Activated T-cell treated with anti-CD3 and anti-CD28 coated beads, Interleukin-2, amount 50 U/mL, for 72 hours (primary cell): ENCODE measurements at regions not wholly inside any gene's neighbourhood (a gene's known extent, or its start where the extent isn't known, plus 50 kb on each side); places are given as distances from the start of the nearest gene placed in this dataset.

Experiments
- ATAC-seq, 2 donors: fragments of 150-1000 bp; cut with Tn5 transposase; replicated peaks in 1 of 2; 2 replicates each; pipeline ENCODE4 v1.10.0; 2021; ENCODE audit warnings: moderate library complexity in 2 of 2, mild to moderate bottlenecking in 1 of 2
- DNase-seq, 2 donors: peaks; one replicate each; pipeline ENCODE4 v3.0.0; 2021 to 2022; ENCODE audit warnings: mixed read lengths in 1 of 2
- H3K27ac Mint-ChIP-seq: one replicate; pipeline ENCODE4 v1.8.0; 2022; ENCODE audit warnings: mild to moderate bottlenecking, moderate library complexity, mixed read lengths
- H3K27me3 Mint-ChIP-seq: one replicate; pipeline ENCODE4 v1.8.0; 2022; ENCODE audit warnings: low read depth, mixed read lengths
- H3K36me3 Mint-ChIP-seq, 2 donors: one replicate each; pipeline ENCODE4 v1.8.0; 2022; ENCODE audit warnings: mixed read lengths in 2 of 2, mild to moderate bottlenecking in 1 of 2; ENCODE audit not compliant: insufficient read depth in 2 of 2
- H3K4me1 Mint-ChIP-seq: one replicate; pipeline ENCODE4 v1.8.0; 2022; ENCODE audit warnings: low read depth, mixed read lengths
- H3K4me3 Mint-ChIP-seq, 2 donors: one replicate each; pipeline ENCODE4 v1.8.0; 2022; ENCODE audit warnings: mild to moderate bottlenecking in 2 of 2, mixed read lengths in 2 of 2, moderate library complexity in 2 of 2
- H3K9me3 Mint-ChIP-seq, 2 donors: one replicate each; pipeline ENCODE4 v1.8.0; 2022; ENCODE audit warnings: mixed read lengths in 2 of 2

DNA sequence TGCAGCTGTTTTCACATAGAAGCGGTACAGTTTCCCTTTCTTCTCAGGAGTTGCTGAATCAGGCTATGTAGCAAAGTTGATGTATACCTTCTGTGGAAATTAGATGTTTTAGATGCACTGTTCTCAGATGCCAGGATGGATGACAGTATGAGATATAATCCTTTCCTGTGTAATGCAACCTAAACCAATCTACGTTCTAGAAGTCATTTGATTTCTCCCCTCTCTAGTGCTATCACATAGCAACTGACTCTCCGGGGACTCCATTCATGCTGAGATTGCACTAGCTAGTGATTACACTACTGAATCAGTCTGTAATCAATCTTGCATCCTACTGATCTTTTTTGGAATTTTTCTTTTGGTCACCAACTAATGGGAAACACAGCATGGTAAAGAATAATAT, 1881.7 kb downstream of the PCDH7 start:
- H3K27ac Mint-ChIP-seq = no peak overlapping the region
- H3K9me3 Mint-ChIP-seq = peaks cover 0 to 7% of the 10 kb centered on the region in 2 donors
- ATAC-seq (no peak), DNase-seq (no peak)
- no peak overlapping the region for H3K4me3 Mint-ChIP-seq
- no peaks in the 10 kb centered on the region for H3K27me3 Mint-ChIP-seq
- no peaks in the 10 kb centered on the region for H3K36me3 Mint-ChIP-seq
- H3K4me1 Mint-ChIP-seq = no peaks in the 10 kb centered on the region

DNA sequence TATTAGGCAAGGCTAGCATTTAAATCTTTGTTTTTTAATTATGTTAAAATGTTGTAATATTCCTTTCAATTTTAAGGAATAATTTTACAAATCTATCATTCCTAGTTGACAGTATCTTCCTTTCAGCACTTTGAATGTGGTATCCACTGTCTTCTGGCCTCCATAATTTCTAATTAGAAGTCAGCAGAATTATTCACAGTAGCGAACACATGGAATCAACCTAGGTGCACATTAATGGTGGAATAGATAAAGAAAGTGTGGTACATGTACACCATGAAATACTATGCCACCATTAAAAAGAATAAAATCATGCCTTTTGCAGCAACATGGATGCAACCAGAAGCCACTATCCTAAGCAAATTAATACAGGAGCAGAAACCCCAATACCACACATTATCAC, 1887.8 kb downstream of the PCDH7 start:
- DNase-seq = no peak
- no peaks in the 10 kb centered on the region for H3K4me1 Mint-ChIP-seq
- H3K4me3 Mint-ChIP-seq = no peak overlapping the region
- H3K9me3 Mint-ChIP-seq = peaks cover 8 to 14% of the 10 kb centered on the region in 2 donors
- no peak for ATAC-seq
- H3K27me3 Mint-ChIP-seq = no peaks in the 10 kb centered on the region
- no peak overlapping the region for H3K27ac Mint-ChIP-seq
- no peaks in the 10 kb centered on the region for H3K36me3 Mint-ChIP-seq

DNA sequence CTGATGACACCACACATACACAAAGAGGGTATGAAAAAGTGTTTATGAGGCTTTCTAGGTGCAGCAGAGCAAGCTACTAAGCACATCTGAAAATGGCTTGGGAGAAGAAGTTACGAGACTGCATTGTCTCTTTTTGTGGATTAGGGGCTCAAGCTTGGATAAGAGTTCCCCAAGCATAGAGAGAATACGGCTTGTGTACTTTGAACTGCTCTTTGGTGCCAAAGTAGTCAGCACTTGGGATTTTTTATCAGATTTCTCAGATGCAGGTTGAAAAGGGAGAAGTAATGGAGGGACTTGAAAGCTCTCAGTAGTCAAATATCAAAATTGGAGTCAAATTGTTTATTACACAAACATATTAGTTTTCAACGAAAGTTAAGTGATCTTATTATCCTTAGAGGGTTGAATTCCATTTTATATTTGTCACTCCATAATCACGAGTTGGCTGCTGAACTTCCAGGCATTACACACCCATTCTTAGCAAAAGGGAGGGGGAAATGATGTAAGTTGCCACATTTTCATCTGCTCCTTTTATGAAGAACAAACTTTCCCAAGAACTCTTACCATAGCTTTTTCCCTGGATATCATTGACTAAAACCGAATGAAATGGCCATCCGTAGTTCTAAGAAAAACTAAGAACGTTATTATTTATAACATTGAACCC, 1904.9 kb downstream of the PCDH7 start:
- DNase-seq (no peak), ATAC-seq (no peak)
- Mint-ChIP-seq H3K4me1 (no peaks in the 10 kb centered on the region), H3K27ac (no peak overlapping the region), H3K36me3 (peaks cover 0 to 5% of the 10 kb centered on the region in 2 donors), H3K27me3 (no peaks in the 10 kb centered on the region), H3K9me3 (peaks cover 4 to 5% of the 10 kb centered on the region in 2 donors), H3K4me3 (no peak overlapping the region)

DNA sequence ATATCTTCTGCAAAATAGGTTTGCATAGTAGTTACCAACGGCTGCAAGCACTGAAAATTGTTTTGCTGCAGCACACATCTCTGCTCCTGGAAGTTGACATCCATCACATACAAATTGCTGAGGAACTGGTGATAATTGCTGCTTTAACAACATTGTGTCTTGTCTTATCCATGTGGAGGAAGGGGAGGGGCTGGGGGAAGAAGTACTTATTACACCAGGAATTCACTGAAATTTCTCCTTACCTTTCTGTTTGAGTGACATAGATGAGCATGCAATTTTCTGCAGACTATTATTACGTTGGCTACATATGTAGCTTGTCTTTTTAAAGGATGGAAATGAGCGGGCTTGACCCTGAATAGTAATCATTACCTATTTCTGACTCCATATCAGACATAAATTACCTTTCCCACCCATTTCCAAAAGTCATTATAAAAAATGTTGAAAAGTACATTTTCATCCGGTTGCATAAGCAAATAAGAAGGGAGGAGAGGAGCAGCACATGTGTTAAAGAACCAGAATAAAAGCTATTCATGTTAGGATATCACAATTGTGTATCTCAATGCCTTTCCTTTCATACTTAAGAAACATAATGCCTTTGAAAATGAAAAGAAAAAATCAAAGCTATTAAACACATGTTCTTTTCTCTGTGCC, 1905.6 kb downstream of the PCDH7 start:
- peaks cover 0 to 5% of the 10 kb centered on the region in 2 donors for H3K36me3 Mint-ChIP-seq
- peaks cover 4 to 5% of the 10 kb centered on the region in 2 donors for H3K9me3 Mint-ChIP-seq
- ATAC-seq (no peak), DNase-seq (no peak)
- no peak overlapping the region for H3K4me3 Mint-ChIP-seq
- no peaks in the 10 kb centered on the region for H3K27me3 Mint-ChIP-seq
- H3K27ac Mint-ChIP-seq = no peak overlapping the region
- no peaks in the 10 kb centered on the region for H3K4me1 Mint-ChIP-seq

DNA sequence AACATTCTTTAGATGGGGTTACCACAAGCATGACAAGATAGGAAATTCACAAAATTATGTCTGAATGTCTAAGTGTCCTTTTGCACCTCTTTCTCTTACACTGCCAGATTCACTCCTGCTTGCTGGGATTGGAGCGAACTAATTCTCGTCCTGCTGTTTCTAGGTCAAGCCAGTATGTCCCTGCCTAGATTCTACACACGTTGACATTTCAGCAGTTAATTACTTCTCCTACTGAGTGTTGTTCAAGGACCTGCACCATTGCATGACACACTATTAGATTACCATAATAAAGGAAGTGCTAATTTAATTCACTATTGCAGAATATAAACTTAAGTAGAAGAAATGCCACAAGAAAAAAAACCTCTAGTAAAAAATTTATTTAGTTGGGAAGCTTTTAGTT, 1911.7 kb downstream of the PCDH7 start:
- Mint-ChIP-seq H3K4me1 (no peaks in the 10 kb centered on the region), H3K27ac (no peak overlapping the region), H3K9me3 (peaks cover 3 to 8% of the 10 kb centered on the region in 2 donors), H3K4me3 (no peak overlapping the region), H3K36me3 (peaks cover 0 to 5% of the 10 kb centered on the region in 2 donors), H3K27me3 (no peaks in the 10 kb centered on the region)
- DNase-seq = no peak
- no peak for ATAC-seq

DNA sequence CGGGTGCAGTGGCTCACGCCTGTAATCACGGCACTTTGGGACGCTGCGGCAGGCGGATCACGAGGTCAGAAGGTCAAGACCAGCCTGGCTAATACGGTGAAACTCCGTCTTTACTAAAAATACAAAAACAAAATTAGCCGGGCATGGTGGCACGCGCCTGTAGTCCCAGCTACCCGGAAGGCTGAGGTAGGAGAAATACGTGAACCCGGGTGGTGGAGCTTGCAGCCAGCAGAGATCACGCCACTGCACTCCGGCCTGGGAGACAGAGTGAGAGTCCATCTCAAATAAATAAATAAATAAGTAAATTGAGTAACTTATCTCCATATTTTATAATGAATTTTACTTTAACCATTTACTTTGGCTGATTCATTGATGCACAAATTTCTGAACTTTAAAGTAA, 1913.3 kb downstream of the PCDH7 start:
- Mint-ChIP-seq H3K4me3 (no peak overlapping the region), H3K36me3 (no peaks in the 10 kb centered on the region), H3K27ac (no peak overlapping the region), H3K27me3 (no peaks in the 10 kb centered on the region), H3K9me3 (peaks cover 5 to 8% of the 10 kb centered on the region in 2 donors), H3K4me1 (no peaks in the 10 kb centered on the region)
- ATAC-seq = no peak
- DNase-seq = no peak

DNA sequence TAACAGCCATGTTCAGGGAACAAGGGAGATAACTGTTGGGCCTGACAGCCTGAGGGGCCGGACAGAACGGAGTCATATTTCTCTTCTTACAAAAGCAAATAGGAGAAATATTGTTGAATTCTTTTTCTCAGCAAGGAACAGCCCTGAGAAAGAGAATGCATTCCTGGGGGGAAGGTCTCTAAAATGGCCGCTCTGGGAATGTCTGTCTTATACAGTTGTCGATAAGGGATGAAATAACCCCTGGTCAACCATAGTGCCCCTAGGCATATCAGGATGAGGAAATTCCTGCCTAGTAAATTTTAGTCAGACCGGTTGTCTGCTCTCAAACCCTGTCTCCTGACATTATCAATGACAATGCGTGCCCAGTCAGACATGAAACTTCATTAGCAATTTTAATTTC, 1925.5 kb downstream of the PCDH7 start:
- Mint-ChIP-seq H3K27ac (no peak overlapping the region), H3K4me3 (no peak overlapping the region)

DNA sequence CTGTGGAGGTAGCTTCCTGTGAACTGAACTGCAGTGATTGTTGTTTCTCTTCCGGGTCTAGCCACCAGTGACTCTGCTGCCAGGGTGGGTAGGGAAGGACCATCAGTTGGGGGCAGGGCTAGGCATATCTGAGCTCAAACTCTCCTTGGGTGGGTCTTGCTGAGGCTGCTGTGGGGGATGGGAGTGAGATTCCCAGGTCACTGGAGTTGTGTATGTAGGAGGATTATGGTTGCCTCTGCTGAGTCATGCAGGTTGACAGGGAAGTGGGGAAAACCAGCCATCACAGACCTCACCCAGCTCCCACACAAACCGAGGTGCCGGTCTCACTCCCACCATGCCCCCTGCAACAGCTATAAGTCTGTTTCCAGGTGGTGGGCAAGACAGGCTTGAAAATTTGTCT, 1937.8 kb downstream of the PCDH7 start:
- Mint-ChIP-seq H3K27me3 (no peaks in the 10 kb centered on the region), H3K36me3 (no peaks in the 10 kb centered on the region), H3K4me1 (no peaks in the 10 kb centered on the region), H3K27ac (no peak overlapping the region), H3K4me3 (no peak overlapping the region), H3K9me3 (peaks cover 8 to 11% of the 10 kb centered on the region in 2 donors)
- ATAC-seq = no peak
- no peak for DNase-seq

More for the DNA sequence above, 1925.5 kb downstream of the PCDH7 start:
- Mint-ChIP-seq H3K27me3 (no peaks in the 10 kb centered on the region), H3K36me3 (peaks cover 5 to 6% of the 10 kb centered on the region in 2 donors), H3K4me1 (no peaks in the 10 kb centered on the region), H3K9me3 (peaks cover 13 to 14% of the 10 kb centered on the region in 2 donors)
- no peak for DNase-seq
- ATAC-seq = no peak

DNA sequence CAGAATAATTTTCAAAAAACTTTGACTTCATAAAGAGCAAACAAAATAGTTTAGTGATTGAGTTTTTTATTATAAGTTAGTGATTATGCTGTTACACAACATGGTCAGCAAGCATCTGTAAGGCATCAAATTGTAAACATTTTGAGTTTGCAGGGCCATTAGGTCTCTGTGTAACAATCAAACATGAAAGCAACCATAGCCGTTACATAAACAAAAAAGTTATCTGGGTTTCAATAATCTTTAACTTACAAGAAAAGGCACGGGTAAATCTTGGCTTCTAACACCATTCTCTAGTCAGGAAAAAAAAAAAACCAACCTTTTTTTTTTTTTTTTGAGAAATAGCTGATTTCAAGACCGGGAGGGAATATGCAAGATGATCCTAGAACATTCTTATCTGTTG, 1941.1 kb downstream of the PCDH7 start:
- ATAC-seq = no peak
- Mint-ChIP-seq H3K4me1 (no peaks in the 10 kb centered on the region), H3K4me3 (no peak overlapping the region), H3K36me3 (peaks cover 0 to 3% of the 10 kb centered on the region in 2 donors), H3K27me3 (no peaks in the 10 kb centered on the region), H3K9me3 (peaks cover 11 to 12% of the 10 kb centered on the region in 2 donors), H3K27ac (no peak overlapping the region)
- no peak for DNase-seq

DNA sequence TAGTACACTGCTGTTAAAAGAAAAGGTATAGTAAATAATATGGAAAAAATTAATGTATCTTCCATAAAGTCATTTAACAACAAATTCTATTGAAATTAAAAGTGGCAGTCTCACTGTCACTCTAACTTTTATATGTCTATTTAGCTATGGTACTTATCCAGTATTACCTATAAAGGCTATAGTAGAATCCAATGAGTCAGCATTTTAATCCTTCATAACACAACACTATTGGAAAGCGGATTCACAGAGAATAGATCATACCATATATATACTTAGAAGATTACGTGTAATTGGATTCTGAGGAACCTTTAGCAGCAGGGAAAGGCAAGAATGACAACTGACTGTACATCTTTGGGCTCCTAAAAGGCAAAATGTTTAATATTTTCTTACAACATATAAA, 1942.6 kb downstream of the PCDH7 start:
- H3K9me3 Mint-ChIP-seq = peaks cover 5 to 10% of the 10 kb centered on the region in 2 donors
- H3K4me3 Mint-ChIP-seq = no peak overlapping the region
- H3K36me3 Mint-ChIP-seq = peaks cover 0 to 3% of the 10 kb centered on the region in 2 donors
- H3K27me3 Mint-ChIP-seq = no peaks in the 10 kb centered on the region
- no peaks in the 10 kb centered on the region for H3K4me1 Mint-ChIP-seq
- ATAC-seq (no peak), DNase-seq (no peak)
- no peak overlapping the region for H3K27ac Mint-ChIP-seq

DNA sequence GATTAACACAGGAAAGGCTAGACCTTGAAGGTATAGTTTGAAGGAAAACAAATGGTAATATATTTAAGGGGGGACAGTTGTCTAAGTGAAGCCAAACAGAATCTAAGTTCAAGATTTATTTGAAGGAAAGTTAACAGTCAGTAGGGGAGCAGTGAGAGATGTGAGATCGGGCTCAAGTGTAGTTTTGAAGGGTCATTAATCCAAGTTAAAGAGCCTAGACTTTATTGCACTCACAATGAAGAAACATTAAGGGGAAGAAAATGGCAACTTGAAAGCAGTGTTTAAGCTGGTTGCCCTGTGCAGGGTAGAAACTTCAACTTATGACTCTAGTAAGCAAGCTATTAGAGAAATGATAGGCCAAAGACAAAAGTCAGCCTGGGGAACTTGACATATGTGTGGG, 1952.2 kb downstream of the PCDH7 start:
- no peak overlapping the region for H3K27ac Mint-ChIP-seq
- DNase-seq (no peak), ATAC-seq (no peak)
- H3K9me3 Mint-ChIP-seq = peaks cover 0 to 5% of the 10 kb centered on the region in 2 donors
- no peak overlapping the region for H3K4me3 Mint-ChIP-seq
- no peaks in the 10 kb centered on the region for H3K4me1 Mint-ChIP-seq
- no peaks in the 10 kb centered on the region for H3K36me3 Mint-ChIP-seq
- no peaks in the 10 kb centered on the region for H3K27me3 Mint-ChIP-seq

DNA sequence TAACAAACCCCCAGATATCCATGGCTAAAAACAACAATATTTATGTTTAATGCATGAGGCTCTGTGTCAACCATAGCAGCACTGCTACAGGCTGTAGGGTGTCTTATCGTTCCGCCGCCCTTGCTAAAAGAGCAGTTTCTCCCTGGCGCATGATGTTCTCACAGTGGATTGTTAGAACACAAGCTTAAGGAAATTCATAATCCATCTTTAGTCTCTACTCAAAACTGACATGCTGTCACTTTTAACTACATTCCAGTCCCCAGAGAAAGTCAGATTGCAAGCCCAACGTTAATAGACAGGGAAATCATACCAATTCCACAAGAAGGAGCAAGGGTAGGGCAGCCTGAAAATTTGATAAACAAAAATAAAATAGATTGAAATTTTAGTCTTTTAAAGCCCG, 1960.8 kb downstream of the PCDH7 start:
- DNase-seq (no peak), ATAC-seq (no peak)
- no peaks in the 10 kb centered on the region for H3K27me3 Mint-ChIP-seq
- no peak overlapping the region for H3K4me3 Mint-ChIP-seq
- H3K9me3 Mint-ChIP-seq = peaks cover 9 to 12% of the 10 kb centered on the region in 2 donors
- no peak overlapping the region for H3K27ac Mint-ChIP-seq
- H3K36me3 Mint-ChIP-seq = peaks cover 0 to 3% of the 10 kb centered on the region in 2 donors
- no peaks in the 10 kb centered on the region for H3K4me1 Mint-ChIP-seq

DNA sequence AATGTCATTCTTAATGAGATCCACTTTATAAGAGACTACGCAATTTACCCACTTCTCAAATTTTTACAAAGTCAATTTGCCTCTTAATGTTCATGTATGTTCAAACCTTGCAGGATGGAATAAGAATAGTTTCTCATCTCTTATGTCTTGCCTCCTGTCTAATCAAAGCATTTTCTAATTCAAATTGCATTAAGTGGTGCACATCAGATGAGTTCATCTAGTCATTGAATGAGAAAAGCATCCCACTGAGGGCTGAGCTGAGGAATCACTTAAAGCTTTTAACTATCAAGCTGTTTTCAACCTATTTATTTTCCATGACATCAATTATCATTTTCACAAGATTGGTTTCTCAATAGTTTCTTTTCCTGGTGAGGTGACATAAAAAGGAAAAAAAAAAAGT, 1964.0 kb downstream of the PCDH7 start:
- no peaks in the 10 kb centered on the region for H3K4me1 Mint-ChIP-seq
- no peak overlapping the region for H3K4me3 Mint-ChIP-seq
- no peak for DNase-seq
- no peaks in the 10 kb centered on the region for H3K27me3 Mint-ChIP-seq
- peaks cover 0 to 3% of the 10 kb centered on the region in 2 donors for H3K36me3 Mint-ChIP-seq
- peaks cover 4 to 9% of the 10 kb centered on the region in 2 donors for H3K9me3 Mint-ChIP-seq
- no peak overlapping the region for H3K27ac Mint-ChIP-seq
- no peak for ATAC-seq

DNA sequence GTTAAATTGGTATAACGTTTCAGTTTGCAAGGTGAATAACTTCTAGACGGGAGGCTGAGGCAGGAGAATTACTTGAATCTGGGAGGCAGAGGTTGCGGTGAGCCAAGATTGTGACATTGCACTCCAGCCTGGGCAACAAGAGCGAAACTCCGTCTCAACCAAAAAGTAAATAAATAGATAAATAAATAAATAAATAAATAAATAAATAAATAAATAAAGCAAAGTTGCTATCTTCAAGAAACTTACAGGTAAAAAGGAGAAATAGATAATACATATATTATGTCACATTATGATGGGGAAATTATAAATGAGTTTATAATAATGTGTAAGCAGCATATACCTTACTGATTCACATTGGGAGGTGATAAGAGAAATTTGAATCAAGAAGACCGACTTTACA, 1966.0 kb downstream of the PCDH7 start:
- H3K27ac Mint-ChIP-seq = no peak overlapping the region
- DNase-seq (no peak), ATAC-seq (no peak)
- H3K9me3 Mint-ChIP-seq = peaks cover 4% of the 10 kb centered on the region in 2 donors
- H3K4me1 Mint-ChIP-seq = no peaks in the 10 kb centered on the region
- no peak overlapping the region for H3K4me3 Mint-ChIP-seq
- peaks cover 0 to 3% of the 10 kb centered on the region in 2 donors for H3K36me3 Mint-ChIP-seq
- H3K27me3 Mint-ChIP-seq = no peaks in the 10 kb centered on the region
